WTC11 (cell line): ENCODE measurements at regions not wholly inside any gene's neighbourhood (a gene's known extent, or its start where the extent isn't known, plus 50 kb on each side); places are given as distances from the start of the nearest gene placed in this dataset.

Experiments
- ATAC-seq: fragments of 200-7000 bp; cut with Tn5 transposase; 2 replicates; pipeline ENCODE4 v1.10.0; 2021; ENCODE audit warnings: mild to moderate bottlenecking, moderate library complexity
- CTCF ChIA-PET: fragments of 300-600 bp; sonication (Branson Sonifier 250); formaldehyde crosslinking; loops from one replicate; lab custom pipeline; 2021; ENCODE audit warnings: antibody characterized with exemption; lab: Charles Lee
- POLR2A ChIA-PET: fragments of 350-600 bp; sonication (Branson Sonifier 250); formaldehyde crosslinking; loops from one replicate; lab custom pipeline; 2021; ENCODE audit warnings: antibody characterized with exemption; lab: Charles Lee
- DNase-seq: peaks from one replicate; pipeline ENCODE4 v3.0.0; 2021; ENCODE audit warnings: low spot score
- H3K27ac Mint-ChIP-seq: 2 replicates; pipeline ENCODE4 v1.8.0; 2021; ENCODE audit warnings: mixed read lengths
- H3K27me3 Mint-ChIP-seq: 2 replicates; pipeline ENCODE4 v1.8.0; 2021; ENCODE audit warnings: low read depth, mild to moderate bottlenecking, moderate library complexity, mixed read lengths
- H3K36me3 Mint-ChIP-seq: 2 replicates; pipeline ENCODE4 v1.8.0; 2021; ENCODE audit warnings: mixed read lengths
- H3K4me1 Mint-ChIP-seq: 2 replicates; pipeline ENCODE4 v1.8.0; 2022; ENCODE audit warnings: mixed read lengths
- H3K4me3 Mint-ChIP-seq: 2 replicates; pipeline ENCODE4 v1.8.0; 2021; ENCODE audit warnings: mild to moderate bottlenecking, moderate library complexity, mixed read lengths
- H3K9me3 Mint-ChIP-seq: 2 replicates; pipeline ENCODE4 v1.8.0; 2021; ENCODE audit warnings: mixed read lengths
- ELF4 ChIP-seq: sonication (generic); formaldehyde crosslinking; IDR thresholded peaks from 2 replicates; pipeline ENCODE4 v1.8.1; 2022; ENCODE audit warnings: low read depth, mild to moderate bottlenecking, moderate library complexity, missing genetic modification reagents
- EMX1 ChIP-seq: fragments of 250-450 bp; sonication (Bioruptor Pico); IDR thresholded peaks from 2 replicates; pipeline ENCODE4 v1.8.0; 2021; ENCODE audit warnings: mild to moderate bottlenecking
- FOXJ3 ChIP-seq: sonication (generic); formaldehyde crosslinking; IDR thresholded peaks from 2 replicates; pipeline ENCODE4 v1.9.0; 2021; ENCODE audit warnings: missing genetic modification reagents, mild to moderate bottlenecking, borderline replicate concordance
- FOXK1 ChIP-seq: sonication (generic); formaldehyde crosslinking; IDR thresholded peaks from 2 replicates; pipeline ENCODE4 v1.8.0; 2022; ENCODE audit warnings: mild to moderate bottlenecking, moderate library complexity, missing genetic modification reagents
- GABPB1 ChIP-seq: sonication (generic); formaldehyde crosslinking; IDR thresholded peaks from 2 replicates; pipeline ENCODE4 v1.8.1; 2023; ENCODE audit warnings: mild to moderate bottlenecking, missing genetic modification reagents
- GRHL2 ChIP-seq: fragments of 250-450 bp; sonication (Bioruptor Pico); IDR thresholded peaks from 2 replicates; pipeline ENCODE4 v1.8.0; 2022; ENCODE audit warnings: mild to moderate bottlenecking, moderate library complexity; ENCODE audit not compliant: insufficient replicate concordance, severe bottlenecking
- GTF2I ChIP-seq: fragments of 250-450 bp; sonication (Bioruptor Pico); conservative IDR thresholded peaks from 2 replicates; pipeline ENCODE4 v1.4.0; 2021; ENCODE audit warnings: mild to moderate bottlenecking
- KAT7 ChIP-seq: sonication (generic); formaldehyde crosslinking; IDR thresholded peaks from 2 replicates; pipeline ENCODE4 v1.8.1; 2023; ENCODE audit warnings: missing genetic modification reagents, mild to moderate bottlenecking, borderline replicate concordance
- MXD4 ChIP-seq: fragments of 250-450 bp; sonication (Bioruptor Pico); IDR thresholded peaks from 2 replicates; pipeline ENCODE4 v1.8.0; 2021; ENCODE audit warnings: mild to moderate bottlenecking, moderate library complexity, borderline replicate concordance
- NFATC4 ChIP-seq: fragments of 250-450 bp; sonication (Bioruptor Pico); IDR thresholded peaks from 2 replicates; pipeline ENCODE4 v1.9.0; 2021; ENCODE audit warnings: mild to moderate bottlenecking
- NR2C2 ChIP-seq: sonication (generic); formaldehyde crosslinking; IDR thresholded peaks from 2 replicates; pipeline ENCODE4 v1.8.0; 2022; ENCODE audit warnings: mild to moderate bottlenecking, missing genetic modification reagents
- NR3C1 ChIP-seq: sonication (generic); formaldehyde crosslinking; conservative IDR thresholded peaks from 2 replicates; pipeline ENCODE4 v1.8.1; 2023; ENCODE audit warnings: low read depth, mild to moderate bottlenecking, missing genetic modification reagents
- OVOL2 ChIP-seq: fragments of 250-450 bp; sonication (Bioruptor Pico); IDR thresholded peaks from 2 replicates; pipeline ENCODE4 v1.9.0; 2021; ENCODE audit warnings: mild to moderate bottlenecking, borderline replicate concordance
- RELA ChIP-seq: sonication (generic); formaldehyde crosslinking; IDR thresholded peaks from 2 replicates; pipeline ENCODE4 v1.8.1; 2022; ENCODE audit warnings: missing genetic modification reagents, mild to moderate bottlenecking, borderline replicate concordance
- RORB ChIP-seq: fragments of 250-450 bp; sonication (Bioruptor Pico); IDR thresholded peaks from 2 replicates; pipeline ENCODE4 v1.9.0; 2021; ENCODE audit warnings: mild to moderate bottlenecking
- TCF7 ChIP-seq: sonication (generic); formaldehyde crosslinking; IDR thresholded peaks from 2 replicates; pipeline ENCODE4 v1.8.0; 2022; ENCODE audit warnings: mild to moderate bottlenecking, low read depth, missing genetic modification reagents, moderate library complexity
- ZNF219 ChIP-seq: sonication (generic); formaldehyde crosslinking; IDR thresholded peaks from 2 replicates; pipeline ENCODE4 v1.8.0; 2023; ENCODE audit warnings: missing genetic modification reagents, mild to moderate bottlenecking, borderline replicate concordance
- ZNF232 ChIP-seq: sonication (generic); formaldehyde crosslinking; IDR thresholded peaks from 2 replicates; pipeline ENCODE4 v1.8.0; 2022; ENCODE audit warnings: mild to moderate bottlenecking, missing genetic modification reagents
- ZNF396 ChIP-seq: fragments of 250-450 bp; sonication (Bioruptor Pico); IDR thresholded peaks from 2 replicates; pipeline ENCODE4 v1.8.0; 2021; ENCODE audit warnings: mild to moderate bottlenecking, moderate library complexity, borderline replicate concordance
- ZNF423 ChIP-seq: fragments of 250-450 bp; sonication (Bioruptor Pico); IDR thresholded peaks from 2 replicates; pipeline ENCODE4 v2.1.2; 2022; ENCODE audit warnings: mild to moderate bottlenecking, moderate library complexity
- TF ChIP-seq, protein P1 (sequence below): fragments of 250-450 bp; sonication (Bioruptor Pico); conservative IDR thresholded peaks from 2 replicates; pipeline ENCODE4 v1.9.0; 2021; ENCODE audit warnings: mild to moderate bottlenecking
- TF ChIP-seq, protein P2 (sequence below): sonication (generic); formaldehyde crosslinking; IDR thresholded peaks from 2 replicates; pipeline ENCODE4 v1.8.0; 2022; ENCODE audit warnings: mild to moderate bottlenecking, missing genetic modification reagents
- TF ChIP-seq, protein P3 (sequence below): fragments of 250-450 bp; sonication (Bioruptor Pico); IDR thresholded peaks from 2 replicates; pipeline ENCODE4 v1.9.0; 2021; ENCODE audit warnings: mild to moderate bottlenecking, borderline replicate concordance
- TF ChIP-seq, protein P4 (sequence below): sonication (generic); formaldehyde crosslinking; IDR thresholded peaks from 2 replicates; pipeline ENCODE4 v1.8.1; 2022; ENCODE audit warnings: mild to moderate bottlenecking, moderate library complexity, missing genetic modification reagents
- TF ChIP-seq, protein P5 (sequence below): sonication (generic); formaldehyde crosslinking; IDR thresholded peaks from 2 replicates; pipeline ENCODE4 v1.8.1; 2023; ENCODE audit warnings: mild to moderate bottlenecking, missing genetic modification reagents
- TF ChIP-seq, protein P6 (sequence below): sonication (generic); formaldehyde crosslinking; IDR thresholded peaks from 2 replicates; pipeline ENCODE4 v1.8.0; 2022; ENCODE audit warnings: mild to moderate bottlenecking, missing genetic modification reagents
- TF ChIP-seq, protein P7 (sequence below): sonication (generic); formaldehyde crosslinking; IDR thresholded peaks from 2 replicates; pipeline ENCODE4 v1.8.0; 2023; ENCODE audit warnings: missing genetic modification reagents

DNA sequence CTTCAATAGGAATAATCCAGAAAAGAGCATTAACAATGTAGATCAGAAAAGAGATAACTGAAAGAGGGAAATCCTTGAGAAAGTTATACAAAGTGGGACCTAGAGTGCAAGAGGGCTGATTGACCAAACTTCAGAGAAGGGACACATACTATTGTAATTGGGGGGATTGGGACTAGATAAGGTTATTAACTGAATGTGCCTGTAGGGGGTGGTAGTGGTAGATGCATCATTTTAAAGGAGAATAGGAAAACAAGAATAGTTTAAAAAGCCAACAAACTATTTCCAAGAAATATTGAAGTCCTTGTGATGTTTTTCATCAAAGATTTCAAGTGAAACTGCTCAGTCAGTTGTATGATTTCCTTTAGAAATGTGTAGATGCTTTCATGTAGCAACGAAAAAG, 468.5 kb downstream of the TAF11L14 start:
- Mint-ChIP-seq H3K27me3 (no peaks in the 10 kb centered on the region), H3K4me1 (peaks cover 23% of the 10 kb centered on the region), H3K27ac (no peak overlapping the region), H3K36me3 (no peaks in the 10 kb centered on the region)
- DNase-seq: no peak
- POLR2A ChIA-PET: no interaction called here
- no peak for TF ChIP-seq RORB
- TF ChIP-seq ZNF423 (CRISPR knock-in tag): no peak
- TF ChIP-seq, protein P1, sequence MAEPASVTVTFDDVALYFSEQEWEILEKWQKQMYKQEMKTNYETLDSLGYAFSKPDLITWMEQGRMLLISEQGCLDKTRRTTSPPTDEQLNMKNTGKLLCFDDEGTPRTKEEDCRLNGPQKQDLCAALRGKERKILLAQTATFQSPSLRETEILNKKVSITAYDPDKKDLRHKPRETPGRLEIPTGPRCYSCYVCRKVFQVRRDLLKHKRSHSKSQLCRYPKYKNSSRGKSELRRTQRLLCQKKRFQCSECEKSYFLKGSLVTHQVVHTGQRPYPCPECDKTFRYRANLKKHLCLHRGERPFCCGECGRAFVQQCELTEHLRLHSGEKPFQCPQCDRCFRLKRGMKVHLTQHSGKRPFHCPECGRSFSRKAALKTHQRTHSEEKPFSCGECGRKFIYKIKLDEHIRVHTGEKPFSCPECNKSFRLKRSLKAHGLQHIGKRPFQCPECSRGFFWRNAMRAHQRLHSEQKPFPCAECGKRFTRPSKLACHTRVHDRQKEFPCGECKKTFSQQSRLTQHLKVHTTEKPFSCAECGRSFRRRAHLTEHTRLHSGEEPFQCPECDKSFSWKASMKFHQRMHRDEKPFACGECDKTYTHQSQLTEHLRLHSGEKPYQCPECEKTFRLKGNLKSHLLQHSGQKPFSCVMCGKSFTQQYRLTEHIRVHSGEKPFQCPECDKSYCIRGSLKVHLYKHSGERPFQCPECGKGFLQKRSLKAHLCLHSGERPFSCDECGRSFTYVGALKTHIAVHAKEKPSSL (CRISPR knock-in tag): no peak
- TF ChIP-seq, protein P2, sequence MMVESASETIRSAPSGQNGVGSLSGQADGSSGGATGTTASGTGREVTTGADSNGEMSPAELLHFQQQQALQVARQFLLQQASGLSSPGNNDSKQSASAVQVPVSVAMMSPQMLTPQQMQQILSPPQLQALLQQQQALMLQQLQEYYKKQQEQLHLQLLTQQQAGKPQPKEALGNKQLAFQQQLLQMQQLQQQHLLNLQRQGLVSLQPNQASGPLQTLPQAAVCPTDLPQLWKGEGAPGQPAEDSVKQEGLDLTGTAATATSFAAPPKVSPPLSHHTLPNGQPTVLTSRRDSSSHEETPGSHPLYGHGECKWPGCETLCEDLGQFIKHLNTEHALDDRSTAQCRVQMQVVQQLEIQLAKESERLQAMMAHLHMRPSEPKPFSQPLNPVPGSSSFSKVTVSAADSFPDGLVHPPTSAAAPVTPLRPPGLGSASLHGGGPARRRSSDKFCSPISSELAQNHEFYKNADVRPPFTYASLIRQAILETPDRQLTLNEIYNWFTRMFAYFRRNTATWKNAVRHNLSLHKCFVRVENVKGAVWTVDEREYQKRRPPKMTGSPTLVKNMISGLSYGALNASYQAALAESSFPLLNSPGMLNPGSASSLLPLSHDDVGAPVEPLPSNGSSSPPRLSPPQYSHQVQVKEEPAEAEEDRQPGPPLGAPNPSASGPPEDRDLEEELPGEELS: no peak
- TF ChIP-seq, protein P3, sequence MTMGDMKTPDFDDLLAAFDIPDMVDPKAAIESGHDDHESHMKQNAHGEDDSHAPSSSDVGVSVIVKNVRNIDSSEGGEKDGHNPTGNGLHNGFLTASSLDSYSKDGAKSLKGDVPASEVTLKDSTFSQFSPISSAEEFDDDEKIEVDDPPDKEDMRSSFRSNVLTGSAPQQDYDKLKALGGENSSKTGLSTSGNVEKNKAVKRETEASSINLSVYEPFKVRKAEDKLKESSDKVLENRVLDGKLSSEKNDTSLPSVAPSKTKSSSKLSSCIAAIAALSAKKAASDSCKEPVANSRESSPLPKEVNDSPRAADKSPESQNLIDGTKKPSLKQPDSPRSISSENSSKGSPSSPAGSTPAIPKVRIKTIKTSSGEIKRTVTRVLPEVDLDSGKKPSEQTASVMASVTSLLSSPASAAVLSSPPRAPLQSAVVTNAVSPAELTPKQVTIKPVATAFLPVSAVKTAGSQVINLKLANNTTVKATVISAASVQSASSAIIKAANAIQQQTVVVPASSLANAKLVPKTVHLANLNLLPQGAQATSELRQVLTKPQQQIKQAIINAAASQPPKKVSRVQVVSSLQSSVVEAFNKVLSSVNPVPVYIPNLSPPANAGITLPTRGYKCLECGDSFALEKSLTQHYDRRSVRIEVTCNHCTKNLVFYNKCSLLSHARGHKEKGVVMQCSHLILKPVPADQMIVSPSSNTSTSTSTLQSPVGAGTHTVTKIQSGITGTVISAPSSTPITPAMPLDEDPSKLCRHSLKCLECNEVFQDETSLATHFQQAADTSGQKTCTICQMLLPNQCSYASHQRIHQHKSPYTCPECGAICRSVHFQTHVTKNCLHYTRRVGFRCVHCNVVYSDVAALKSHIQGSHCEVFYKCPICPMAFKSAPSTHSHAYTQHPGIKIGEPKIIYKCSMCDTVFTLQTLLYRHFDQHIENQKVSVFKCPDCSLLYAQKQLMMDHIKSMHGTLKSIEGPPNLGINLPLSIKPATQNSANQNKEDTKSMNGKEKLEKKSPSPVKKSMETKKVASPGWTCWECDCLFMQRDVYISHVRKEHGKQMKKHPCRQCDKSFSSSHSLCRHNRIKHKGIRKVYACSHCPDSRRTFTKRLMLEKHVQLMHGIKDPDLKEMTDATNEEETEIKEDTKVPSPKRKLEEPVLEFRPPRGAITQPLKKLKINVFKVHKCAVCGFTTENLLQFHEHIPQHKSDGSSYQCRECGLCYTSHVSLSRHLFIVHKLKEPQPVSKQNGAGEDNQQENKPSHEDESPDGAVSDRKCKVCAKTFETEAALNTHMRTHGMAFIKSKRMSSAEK (CRISPR knock-in tag): no peak
- TF ChIP-seq EMX1 (CRISPR knock-in tag): no peak
- no peak for TF ChIP-seq NR2C2 (CRISPR knock-in tag)
- no peak for TF ChIP-seq GRHL2 (CRISPR knock-in tag)
- TF ChIP-seq NR3C1: no peak
- no peak for TF ChIP-seq OVOL2
- no peak for TF ChIP-seq ELF4 (CRISPR knock-in tag)
- no peak for TF ChIP-seq ZNF232 (CRISPR knock-in tag)
- TF ChIP-seq FOXK1 (CRISPR knock-in tag): no peak
- TF ChIP-seq ZNF396 (CRISPR knock-in tag): no peak
- TF ChIP-seq GTF2I: no peak
- no peak for TF ChIP-seq TCF7 (CRISPR knock-in tag)
- no peak for TF ChIP-seq MXD4
- TF ChIP-seq, protein P4, sequence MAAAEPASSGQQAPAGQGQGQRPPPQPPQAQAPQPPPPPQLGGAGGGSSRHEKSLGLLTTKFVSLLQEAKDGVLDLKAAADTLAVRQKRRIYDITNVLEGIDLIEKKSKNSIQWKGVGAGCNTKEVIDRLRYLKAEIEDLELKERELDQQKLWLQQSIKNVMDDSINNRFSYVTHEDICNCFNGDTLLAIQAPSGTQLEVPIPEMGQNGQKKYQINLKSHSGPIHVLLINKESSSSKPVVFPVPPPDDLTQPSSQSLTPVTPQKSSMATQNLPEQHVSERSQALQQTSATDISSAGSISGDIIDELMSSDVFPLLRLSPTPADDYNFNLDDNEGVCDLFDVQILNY (CRISPR knock-in tag): no peak
- TF ChIP-seq, all 79 proteins: peak for 0
- no peak overlapping the region for H3K4me3 Mint-ChIP-seq
- H3K9me3 Mint-ChIP-seq: no peaks in the 10 kb centered on the region
- peak; percentile 78 for ATAC-seq
- CTCF ChIA-PET: no interaction called here

DNA sequence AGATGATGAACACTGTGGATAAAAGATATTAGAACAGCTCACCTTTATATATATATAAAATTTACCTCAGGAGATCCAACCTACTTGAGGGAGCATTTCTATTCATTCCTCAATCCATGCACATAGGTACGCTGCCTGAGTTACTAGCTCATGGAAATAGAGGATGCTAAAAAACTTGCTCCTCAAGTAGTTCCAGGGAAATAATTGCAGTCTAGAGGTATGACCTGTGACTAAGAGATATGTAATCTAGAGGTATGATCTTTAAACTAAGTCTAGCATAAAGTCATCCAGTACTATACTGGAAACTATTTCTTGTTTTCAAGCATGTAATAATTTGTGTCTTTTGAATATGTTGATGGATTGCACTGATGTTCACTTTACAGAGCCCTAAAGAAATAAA, 471.2 kb downstream of the TAF11L14 start:
- no peaks in the 10 kb centered on the region for H3K36me3 Mint-ChIP-seq
- no peaks in the 10 kb centered on the region for H3K4me1 Mint-ChIP-seq
- ChIA-PET CTCF (no interaction called here), POLR2A (no interaction called here)
- H3K4me3 Mint-ChIP-seq: no peak overlapping the region
- ATAC-seq (no peak), DNase-seq (no peak)
- H3K27me3 Mint-ChIP-seq: no peaks in the 10 kb centered on the region
- H3K9me3 Mint-ChIP-seq: no peaks in the 10 kb centered on the region
- H3K27ac Mint-ChIP-seq: no peak overlapping the region
- TF ChIP-seq, protein P5, sequence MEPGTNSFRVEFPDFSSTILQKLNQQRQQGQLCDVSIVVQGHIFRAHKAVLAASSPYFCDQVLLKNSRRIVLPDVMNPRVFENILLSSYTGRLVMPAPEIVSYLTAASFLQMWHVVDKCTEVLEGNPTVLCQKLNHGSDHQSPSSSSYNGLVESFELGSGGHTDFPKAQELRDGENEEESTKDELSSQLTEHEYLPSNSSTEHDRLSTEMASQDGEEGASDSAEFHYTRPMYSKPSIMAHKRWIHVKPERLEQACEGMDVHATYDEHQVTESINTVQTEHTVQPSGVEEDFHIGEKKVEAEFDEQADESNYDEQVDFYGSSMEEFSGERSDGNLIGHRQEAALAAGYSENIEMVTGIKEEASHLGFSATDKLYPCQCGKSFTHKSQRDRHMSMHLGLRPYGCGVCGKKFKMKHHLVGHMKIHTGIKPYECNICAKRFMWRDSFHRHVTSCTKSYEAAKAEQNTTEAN (CRISPR knock-in tag): no peak
- TF ChIP-seq FOXJ3 (CRISPR knock-in tag): no peak
- no peak for TF ChIP-seq KAT7 (CRISPR knock-in tag)
- TF ChIP-seq, protein P6, sequence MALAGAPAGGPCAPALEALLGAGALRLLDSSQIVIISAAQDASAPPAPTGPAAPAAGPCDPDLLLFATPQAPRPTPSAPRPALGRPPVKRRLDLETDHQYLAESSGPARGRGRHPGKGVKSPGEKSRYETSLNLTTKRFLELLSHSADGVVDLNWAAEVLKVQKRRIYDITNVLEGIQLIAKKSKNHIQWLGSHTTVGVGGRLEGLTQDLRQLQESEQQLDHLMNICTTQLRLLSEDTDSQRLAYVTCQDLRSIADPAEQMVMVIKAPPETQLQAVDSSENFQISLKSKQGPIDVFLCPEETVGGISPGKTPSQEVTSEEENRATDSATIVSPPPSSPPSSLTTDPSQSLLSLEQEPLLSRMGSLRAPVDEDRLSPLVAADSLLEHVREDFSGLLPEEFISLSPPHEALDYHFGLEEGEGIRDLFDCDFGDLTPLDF: no peak
- TF ChIP-seq RELA (CRISPR knock-in tag): no peak
- TF ChIP-seq ZNF219 (CRISPR knock-in tag): no peak
- TF ChIP-seq NFATC4: no peak
- TF ChIP-seq GABPB1 (CRISPR knock-in tag): no peak
- TF ChIP-seq, protein P7, sequence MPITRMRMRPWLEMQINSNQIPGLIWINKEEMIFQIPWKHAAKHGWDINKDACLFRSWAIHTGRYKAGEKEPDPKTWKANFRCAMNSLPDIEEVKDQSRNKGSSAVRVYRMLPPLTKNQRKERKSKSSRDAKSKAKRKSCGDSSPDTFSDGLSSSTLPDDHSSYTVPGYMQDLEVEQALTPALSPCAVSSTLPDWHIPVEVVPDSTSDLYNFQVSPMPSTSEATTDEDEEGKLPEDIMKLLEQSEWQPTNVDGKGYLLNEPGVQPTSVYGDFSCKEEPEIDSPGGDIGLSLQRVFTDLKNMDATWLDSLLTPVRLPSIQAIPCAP (CRISPR knock-in tag): no peak
